ENCODE measurements at regions not wholly inside any gene's neighbourhood (a gene's known extent, or its start where the extent isn't known, plus 50 kb on each side); places are given as distances from the start of the nearest gene placed in this dataset.

DNA sequence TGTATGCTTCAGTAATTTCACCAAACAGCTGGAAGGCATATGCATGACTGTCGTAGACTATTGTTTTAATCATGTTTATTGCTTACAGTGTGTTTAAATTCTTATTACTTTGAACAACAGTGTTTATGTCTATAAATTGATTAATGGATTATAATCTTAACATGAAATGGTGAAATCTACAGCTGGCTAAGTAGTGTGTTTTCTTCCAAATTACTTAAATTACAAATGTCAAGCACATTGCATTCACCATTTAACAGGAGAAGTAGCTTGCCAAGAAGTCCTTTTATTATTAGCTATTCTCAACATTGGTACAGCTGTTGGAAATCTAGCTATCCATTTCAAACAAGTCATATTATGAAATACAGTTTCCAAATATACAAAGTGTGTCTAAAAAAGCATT is 849.3 kb upstream of the PCDH10 start (continued):
- TF ChIP-seq ZNF160 (CRISPR knock-in tag; IDR thresholded peaks at IDR 0.05): no peak

DNA sequence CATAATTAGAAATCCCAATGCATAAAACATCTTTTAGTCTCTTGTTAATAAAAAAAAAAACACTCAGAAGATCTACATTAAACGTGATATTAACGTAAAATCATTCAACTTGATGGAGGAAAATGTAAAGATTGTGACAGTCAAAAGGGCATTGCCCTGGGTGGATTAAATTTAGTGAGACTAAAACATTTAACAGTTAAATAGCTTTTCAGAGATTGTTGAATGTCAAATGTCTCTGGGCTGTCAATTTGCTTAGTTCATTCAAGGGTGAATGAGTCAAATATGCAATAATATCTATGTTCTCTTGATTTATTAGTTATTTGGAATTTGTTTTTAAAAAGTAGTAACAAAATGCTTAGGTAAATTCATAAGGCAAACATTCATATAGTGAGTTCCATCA is 836.6 kb upstream of the PCDH10 start:
- no peaks in the 10 kb centered on the region for H3K27me3 ChIP-seq (ENCODE audit: control insufficient read depth in 1 of 2, insufficient read depth in 2 of 2, low read length in 2 of 2)
- ATAC-seq (no peak), DNase-seq (ENCODE audit: low spot score) (no peak), FAIRE-seq (no peak)
- H3K9me3 ChIP-seq (ENCODE audit: low read length): no peaks in the 10 kb centered on the region
- ChIA-PET CTCF (ENCODE audit: low intra/inter-chr PET ratio, low total read pairs) (no interaction called here), POLR2A (no interaction called here)
- H3K9ac ChIP-seq (ENCODE audit: insufficient read depth, low read depth, low read length): no peak overlapping the region
- H3K36me3 ChIP-seq (replicated peaks in 1 of 2; ENCODE audit: control insufficient read depth in 1 of 2, insufficient read depth in 2 of 2, low read length in 2 of 2): no peaks in the 10 kb centered on the region
- TF ChIP-seq, protein P1, sequence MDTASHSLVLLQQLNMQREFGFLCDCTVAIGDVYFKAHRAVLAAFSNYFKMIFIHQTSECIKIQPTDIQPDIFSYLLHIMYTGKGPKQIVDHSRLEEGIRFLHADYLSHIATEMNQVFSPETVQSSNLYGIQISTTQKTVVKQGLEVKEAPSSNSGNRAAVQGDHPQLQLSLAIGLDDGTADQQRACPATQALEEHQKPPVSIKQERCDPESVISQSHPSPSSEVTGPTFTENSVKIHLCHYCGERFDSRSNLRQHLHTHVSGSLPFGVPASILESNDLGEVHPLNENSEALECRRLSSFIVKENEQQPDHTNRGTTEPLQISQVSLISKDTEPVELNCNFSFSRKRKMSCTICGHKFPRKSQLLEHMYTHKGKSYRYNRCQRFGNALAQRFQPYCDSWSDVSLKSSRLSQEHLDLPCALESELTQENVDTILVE (CRISPR knock-in tag; IDR thresholded peaks at IDR 0.05): no peak
- no peak for TF ChIP-seq SMC3 (IDR thresholded peaks at IDR 0.05; ENCODE audit: low read length)
- no peak for TF ChIP-seq EHMT2 (IDR thresholded peaks at IDR 0.05; ENCODE audit: borderline replicate concordance, low read depth, low read length)
- TF ChIP-seq POLR2AphosphoS5 (IDR thresholded peaks at IDR 0.05; ENCODE audit: low read depth, low read length): no peak
- TF ChIP-seq MAF1 (CRISPR knock-in tag; IDR thresholded peaks at IDR 0.05; ENCODE audit: borderline replicate concordance): no peak
- H4K20me1 ChIP-seq (ENCODE audit: insufficient read depth, low read length): no peaks in the 10 kb centered on the region
- H3K27ac ChIP-seq (ENCODE audit: extremely low read length, insufficient read depth, low read length): no peak overlapping the region
- 0% methylated on average over 2 of the region's 2 CpGs for WGBS (ENCODE audit: low lambda C conversion rate)
- intact Hi-C loops (cut with micrococcal nuclease; ENCODE audit: unreplicated experiment): no loop called here
- H3K4me1 ChIP-seq (ENCODE audit: insufficient read depth, low read length): no peaks in the 10 kb centered on the region
- no peak overlapping the region for H2AFZ ChIP-seq (ENCODE audit: low read length)
- no TSS peak for BruUV-seq (replicated peaks)
- no peak overlapping the region for H3K4me3 ChIP-seq (replicated peaks in 1 of 3; ENCODE audit: insufficient read depth in 1 of 3, low read depth in 2 of 3, low read length in 3 of 3)
- in situ Hi-C loops (cut with HindIII; ENCODE audit: extremely low pct_ligation_motif_present, low pct_unique_long_range_greater_than_20kb): no loop called here
- no peak overlapping the region for H3K4me2 ChIP-seq (ENCODE audit: low read depth, low read length)
- H3K79me2 ChIP-seq (ENCODE audit: insufficient read depth, low read length): no peaks in the 10 kb centered on the region

DNA sequence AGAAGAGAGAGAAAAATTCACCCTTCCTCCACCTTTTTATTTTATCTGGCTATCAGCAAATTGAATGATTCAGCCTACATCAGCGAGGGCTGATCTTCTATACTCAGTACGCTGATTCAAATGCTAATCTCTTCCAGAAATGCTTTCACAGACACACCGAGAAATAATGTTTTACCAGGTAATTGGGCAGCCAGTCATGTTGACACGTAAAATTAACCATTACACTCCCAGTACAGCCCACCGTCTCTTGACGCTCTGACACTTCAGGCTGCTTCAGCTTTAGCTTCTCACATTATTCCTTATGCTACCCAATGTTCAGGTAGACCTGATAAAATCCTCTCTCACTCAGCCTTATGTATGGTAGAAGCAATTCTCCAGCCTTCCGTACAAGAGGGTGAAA is 835.2 kb upstream of the PCDH10 start:
- intact Hi-C loops (cut with micrococcal nuclease; ENCODE audit: unreplicated experiment): no loop called here
- in situ Hi-C loops (cut with HindIII; ENCODE audit: extremely low pct_ligation_motif_present, low pct_unique_long_range_greater_than_20kb): no loop called here
- 15% methylated on average over 7 of the region's 7 CpGs for WGBS (ENCODE audit: low lambda C conversion rate)
- no peak overlapping the region for H2AFZ ChIP-seq (ENCODE audit: low read length)
- CTCF ChIA-PET (ENCODE audit: low intra/inter-chr PET ratio, low total read pairs): no interaction called here
- no peak overlapping the region for H3K4me2 ChIP-seq (ENCODE audit: low read depth, low read length)
- H3K9me3 ChIP-seq (ENCODE audit: low read length): no peaks in the 10 kb centered on the region
- FAIRE-seq (no peak), DNase-seq (ENCODE audit: low spot score) (no peak), ATAC-seq (no peak)
- POLR2A ChIA-PET: no interaction called here
- no peaks in the 10 kb centered on the region for H4K20me1 ChIP-seq (ENCODE audit: insufficient read depth, low read length)
- H3K36me3 ChIP-seq (replicated peaks in 1 of 2; ENCODE audit: control insufficient read depth in 1 of 2, insufficient read depth in 2 of 2, low read length in 2 of 2): no peaks in the 10 kb centered on the region
- H3K4me3 ChIP-seq (replicated peaks in 1 of 3; ENCODE audit: insufficient read depth in 1 of 3, low read depth in 2 of 3, low read length in 3 of 3): no peak overlapping the region
- no peaks in the 10 kb centered on the region for H3K27me3 ChIP-seq (ENCODE audit: control insufficient read depth in 1 of 2, insufficient read depth in 2 of 2, low read length in 2 of 2)
- no peaks in the 10 kb centered on the region for H3K4me1 ChIP-seq (ENCODE audit: insufficient read depth, low read length)
- no peak overlapping the region for H3K27ac ChIP-seq (ENCODE audit: extremely low read length, insufficient read depth, low read length)
- no peaks in the 10 kb centered on the region for H3K79me2 ChIP-seq (ENCODE audit: insufficient read depth, low read length)
- no TSS peak for BruUV-seq (replicated peaks)
- no peak overlapping the region for H3K9ac ChIP-seq (ENCODE audit: insufficient read depth, low read depth, low read length)
- TF ChIP-seq ZNF224 (CRISPR knock-in tag; IDR thresholded peaks at IDR 0.05) (no peak), RAD21 (CRISPR knock-in tag; IDR thresholded peaks at IDR 0.05) (no peak), ZC3H4 (CRISPR knock-in tag; IDR thresholded peaks at IDR 0.05; ENCODE audit: borderline replicate concordance) (no peak), GFI1 (CRISPR knock-in tag; IDR thresholded peaks at IDR 0.05; ENCODE audit: borderline replicate concordance) (no peak), ZNF816 (CRISPR knock-in tag; IDR thresholded peaks at IDR 0.05; ENCODE audit: borderline replicate concordance) (no peak), ZNF136 (CRISPR knock-in tag; IDR thresholded peaks at IDR 0.05; ENCODE audit: low read depth) (no peak)
- TF ChIP-seq, protein P2, sequence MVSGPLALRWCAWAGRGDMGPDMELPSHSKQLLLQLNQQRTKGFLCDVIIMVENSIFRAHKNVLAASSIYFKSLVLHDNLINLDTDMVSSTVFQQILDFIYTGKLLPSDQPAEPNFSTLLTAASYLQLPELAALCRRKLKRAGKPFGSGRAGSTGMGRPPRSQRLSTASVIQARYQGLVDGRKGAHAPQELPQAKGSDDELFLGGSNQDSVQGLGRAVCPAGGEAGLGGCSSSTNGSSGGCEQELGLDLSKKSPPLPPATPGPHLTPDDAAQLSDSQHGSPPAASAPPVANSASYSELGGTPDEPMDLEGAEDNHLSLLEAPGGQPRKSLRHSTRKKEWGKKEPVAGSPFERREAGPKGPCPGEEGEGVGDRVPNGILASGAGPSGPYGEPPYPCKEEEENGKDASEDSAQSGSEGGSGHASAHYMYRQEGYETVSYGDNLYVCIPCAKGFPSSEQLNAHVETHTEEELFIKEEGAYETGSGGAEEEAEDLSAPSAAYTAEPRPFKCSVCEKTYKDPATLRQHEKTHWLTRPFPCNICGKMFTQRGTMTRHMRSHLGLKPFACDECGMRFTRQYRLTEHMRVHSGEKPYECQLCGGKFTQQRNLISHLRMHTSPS (CRISPR knock-in tag; IDR thresholded peaks at IDR 0.05; ENCODE audit: low read depth): no peak

All from HepG2 (cell line).